SK-N-SH (cell line): ENCODE measurements at regions not wholly inside any gene's neighbourhood (a gene's known extent, or its start where the extent isn't known, plus 50 kb on each side); places are given as distances from the start of the nearest gene placed in this dataset.

Source experiments
- CTCF ChIP-seq: fragments of 200-600 bp; sonication (generic); IDR thresholded peaks from 2 replicates; pipeline ENCODE4 v1.6.1; 2017; ENCODE audit warnings: antibody characterized with exemption, mild to moderate bottlenecking, moderate library complexity
- ELF1 ChIP-seq: IDR thresholded peaks from 2 replicates; pipeline ENCODE4 v1.4.0; 2012
- FOXM1 ChIP-seq: IDR thresholded peaks from 2 replicates; pipeline ENCODE4 v1.4.0; 2012; ENCODE audit warnings: low read depth, mild to moderate bottlenecking
- GABPA ChIP-seq: IDR thresholded peaks from 2 replicates; pipeline ENCODE4 v1.4.0; 2012; ENCODE audit warnings: low read depth, mild to moderate bottlenecking
- MAX ChIP-seq: IDR thresholded peaks from 2 replicates; pipeline ENCODE4 v1.4.0; 2012; ENCODE audit warnings: low read depth
- NRF1 ChIP-seq: IDR thresholded peaks from 2 replicates; pipeline ENCODE4 v1.6.1; 2012; ENCODE audit warnings: low read depth, mild to moderate bottlenecking, low read length
- POLR2AphosphoS5 ChIP-seq: IDR thresholded peaks from 2 replicates; pipeline ENCODE4 v1.6.1; 2012; ENCODE audit warnings: low read depth, low read length
- REST ChIP-seq: IDR thresholded peaks from 2 replicates; pipeline ENCODE4 v1.6.1; 2012; ENCODE audit warnings: mild to moderate bottlenecking, low read depth, low read length, moderate library complexity
- RFX5 ChIP-seq: IDR thresholded peaks from 2 replicates; pipeline ENCODE4 v1.6.1; 2012; ENCODE audit warnings: mild to moderate bottlenecking, improper control_type of control experiment, low read length
- SIN3A ChIP-seq: IDR thresholded peaks from 2 replicates; pipeline ENCODE4 v1.6.1; 2012; ENCODE audit warnings: low read depth, mild to moderate bottlenecking, low read length, moderate library complexity, borderline replicate concordance
- SMC3 ChIP-seq: IDR thresholded peaks from 2 replicates; pipeline ENCODE4 v1.6.1; 2012; ENCODE audit warnings: low read depth, low read length, improper control_type of control experiment
- TCF12 ChIP-seq: IDR thresholded peaks from 2 replicates; pipeline ENCODE4 v1.4.0; 2012
- YY1 ChIP-seq: IDR thresholded peaks from 2 replicates; pipeline ENCODE4 v1.4.0; 2012; ENCODE audit warnings: low read depth, mild to moderate bottlenecking

- TF ChIP-seq YY1 = no peak
- no peak for TF ChIP-seq TCF12
- no peak for TF ChIP-seq REST
- no peak for TF ChIP-seq CTCF
- TF ChIP-seq NRF1 = no peak
- no peak for TF ChIP-seq POLR2AphosphoS5
- no peak for TF ChIP-seq FOXM1
- no peak for TF ChIP-seq SMC3
- TF ChIP-seq RFX5 = no peak
- TF ChIP-seq SIN3A = no peak
- no peak for TF ChIP-seq MAX
- no peak for TF ChIP-seq GABPA
- TF ChIP-seq ELF1 = no peak
Observed at GRCh38 chr22:22348815-22349454, 104.3 kb downstream of the VPREB1 start.
